Osteoblast (primary cell): ENCODE measurements at regions not wholly inside any gene's neighbourhood (a gene's known extent, or its start where the extent isn't known, plus 50 kb on each side); places are given as distances from the start of the nearest gene placed in this dataset.

ENCODE experiments used
- DNase-seq: peaks from one replicate; pipeline ENCODE4 v3.0.0; 2011; ENCODE audit warnings: low spot score, mixed read lengths; ENCODE audit not compliant: insufficient read length; ENCODE audit errors: missing footprints
- H2AFZ ChIP-seq: 2 replicates; pipeline ENCODE4 v1.6.0; 2011; ENCODE audit warnings: mild to moderate bottlenecking, low read length
- H3K27ac ChIP-seq: 2 replicates; pipeline ENCODE4 v1.5.1; 2011; ENCODE audit warnings: mild to moderate bottlenecking, low read depth, low read length, moderate library complexity
- H3K27me3 ChIP-seq: 2 replicates; pipeline ENCODE4 v1.6.0; 2012; ENCODE audit warnings: mild to moderate bottlenecking, control low read depth, inconsistent platforms, low read length, moderate library complexity; ENCODE audit not compliant: insufficient read depth
- H3K36me3 ChIP-seq: 2 replicates; pipeline ENCODE4 v1.5.1; 2011; ENCODE audit warnings: mild to moderate bottlenecking, low read length, control low read depth, moderate library complexity; ENCODE audit not compliant: insufficient read depth
- H3K4me1 ChIP-seq: 2 replicates; pipeline ENCODE4 v1.5.1; 2011; ENCODE audit warnings: mild to moderate bottlenecking, low read length, control low read depth, moderate library complexity; ENCODE audit not compliant: insufficient read depth
- H3K4me2 ChIP-seq: 2 replicates; pipeline ENCODE4 v1.6.0; 2011; ENCODE audit warnings: mild to moderate bottlenecking, low read length; ENCODE audit not compliant: insufficient read depth
- H3K4me3 ChIP-seq: fragments of 200-600 bp; sonication (generic); 3 replicates; pipeline ENCODE4 v1.5.1; 2012; ENCODE audit warnings: mild to moderate bottlenecking, low read length, inconsistent platforms; ENCODE audit not compliant: insufficient read depth
- H3K79me2 ChIP-seq: 2 replicates; pipeline ENCODE4 v1.6.0; 2012; ENCODE audit warnings: mild to moderate bottlenecking, low read length, control low read depth, inconsistent platforms; ENCODE audit not compliant: insufficient read depth
- H3K9me3 ChIP-seq: 2 replicates; pipeline ENCODE4 v1.5.1; 2011; ENCODE audit warnings: low read depth, low read length, control low read depth
- H4K20me1 ChIP-seq: 2 replicates; pipeline ENCODE4 v1.6.0; 2012; ENCODE audit warnings: mild to moderate bottlenecking, low read length, control low read depth; ENCODE audit not compliant: insufficient read depth
- CTCF ChIP-seq: IDR thresholded peaks from 2 replicates; pipeline ENCODE4 v1.5.1; 2011; ENCODE audit warnings: mild to moderate bottlenecking, low read depth, low read length, moderate library complexity; ENCODE audit errors: extremely low read depth

DNA sequence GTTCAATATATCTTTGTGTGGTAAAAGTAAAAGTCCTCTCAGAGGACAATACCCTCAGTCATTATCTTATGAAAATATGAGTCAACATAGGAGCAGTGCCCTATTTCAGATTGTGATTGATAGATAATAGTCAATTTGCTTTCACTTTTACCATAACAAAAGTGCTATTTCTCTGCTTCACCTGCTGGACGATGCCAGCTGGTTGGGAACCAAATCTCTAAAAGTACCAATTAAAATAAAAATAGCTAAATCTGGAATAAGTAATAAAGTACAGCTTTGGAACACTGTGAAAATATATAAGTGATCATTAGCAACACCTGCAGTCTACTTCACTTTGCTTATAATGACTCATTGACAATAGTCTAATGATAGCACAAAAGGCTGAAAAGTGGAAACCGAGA lies 390.3 kb upstream of the AGTR1 start:
- TF ChIP-seq CTCF = no peak
- Histone ChIP-seq H3K9me3 (no peaks in the 10 kb centered on the region), H3K27me3 (no peaks in the 10 kb centered on the region), H3K79me2 (no peaks in the 10 kb centered on the region), H2AFZ (no peak overlapping the region), H3K36me3 (no peaks in the 10 kb centered on the region), H4K20me1 (no peaks in the 10 kb centered on the region), H3K27ac (no peak overlapping the region), H3K4me1 (no peaks in the 10 kb centered on the region), H3K4me3 (no peak overlapping the region), H3K4me2 (no peak overlapping the region)
- DNase-seq = no peak

DNA sequence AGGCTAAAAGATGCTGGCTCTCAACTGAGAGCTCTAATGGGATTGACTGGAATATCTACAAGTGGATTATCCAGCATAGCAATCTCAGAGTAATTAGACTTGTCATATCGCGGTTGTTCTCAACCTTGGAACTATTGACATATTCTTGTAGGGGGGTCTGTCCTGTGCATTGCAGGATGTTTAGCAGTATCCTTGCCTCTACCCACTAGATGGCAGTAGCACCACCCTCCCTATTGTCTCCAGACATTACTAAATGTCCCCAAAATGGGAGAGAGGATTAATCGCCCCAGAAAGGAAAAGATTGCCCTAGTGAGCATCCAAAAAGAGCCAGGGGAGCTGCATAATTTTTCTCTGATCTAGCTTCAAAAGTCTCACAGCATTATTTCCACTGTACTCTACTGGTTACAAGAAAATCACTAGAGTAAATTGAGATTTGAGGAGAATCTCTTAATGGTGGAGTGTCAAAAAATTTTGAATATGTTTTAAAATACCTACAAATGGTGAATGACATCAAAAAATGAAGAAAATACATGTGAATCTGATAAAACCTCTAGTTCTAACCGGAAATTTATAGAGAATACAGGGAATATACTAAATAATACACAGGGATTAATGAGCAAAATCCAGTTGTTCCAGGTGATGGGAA lies 388.2 kb upstream of the AGTR1 start:
- Histone ChIP-seq H3K4me1 (no peaks in the 10 kb centered on the region), H3K36me3 (no peaks in the 10 kb centered on the region), H2AFZ (peak overlapping the region; percentile 89), H3K27ac (no peak overlapping the region), H4K20me1 (no peaks in the 10 kb centered on the region), H3K4me2 (no peak overlapping the region), H3K4me3 (no peak overlapping the region), H3K9me3 (no peaks in the 10 kb centered on the region), H3K27me3 (no peaks in the 10 kb centered on the region), H3K79me2 (no peaks in the 10 kb centered on the region)
- DNase-seq = no peak
- peak; percentile 88 for TF ChIP-seq CTCF

- Histone ChIP-seq H3K27me3 (no peaks in the 10 kb centered on the region), H4K20me1 (no peaks in the 10 kb centered on the region), H3K4me2 (no peak overlapping the region), H3K27ac (no peak overlapping the region), H3K79me2 (no peaks in the 10 kb centered on the region), H3K4me1 (peaks cover 15% of the 10 kb centered on the region), H3K9me3 (no peaks in the 10 kb centered on the region), H2AFZ (no peak overlapping the region), H3K4me3 (no peak overlapping the region), H3K36me3 (no peaks in the 10 kb centered on the region)
- no peak for DNase-seq
- no peak for TF ChIP-seq CTCF
Measured at GRCh38 chr3:148315756-148316155, 381.9 kb upstream of the AGTR1 start.

GRCh38 chr3:148318240-148318639 lies 379.5 kb upstream of the AGTR1 start:
- no peaks in the 10 kb centered on the region for H3K36me3 ChIP-seq
- H3K4me3 ChIP-seq = no peak overlapping the region
- no peak overlapping the region for H3K4me2 ChIP-seq
- H4K20me1 ChIP-seq = no peaks in the 10 kb centered on the region
- no peak overlapping the region for H2AFZ ChIP-seq
- DNase-seq = no peak
- no peak for TF ChIP-seq CTCF
- H3K27ac ChIP-seq = no peak overlapping the region
- no peaks in the 10 kb centered on the region for H3K9me3 ChIP-seq
- peaks cover 15% of the 10 kb centered on the region for H3K4me1 ChIP-seq
- H3K27me3 ChIP-seq = no peaks in the 10 kb centered on the region
- H3K79me2 ChIP-seq = no peaks in the 10 kb centered on the region
